ENCODE measurements at regions not wholly inside any gene's neighbourhood (a gene's known extent, or its start where the extent isn't known, plus 50 kb on each side); places are given as distances from the start of the nearest gene placed in this dataset.

DNA sequence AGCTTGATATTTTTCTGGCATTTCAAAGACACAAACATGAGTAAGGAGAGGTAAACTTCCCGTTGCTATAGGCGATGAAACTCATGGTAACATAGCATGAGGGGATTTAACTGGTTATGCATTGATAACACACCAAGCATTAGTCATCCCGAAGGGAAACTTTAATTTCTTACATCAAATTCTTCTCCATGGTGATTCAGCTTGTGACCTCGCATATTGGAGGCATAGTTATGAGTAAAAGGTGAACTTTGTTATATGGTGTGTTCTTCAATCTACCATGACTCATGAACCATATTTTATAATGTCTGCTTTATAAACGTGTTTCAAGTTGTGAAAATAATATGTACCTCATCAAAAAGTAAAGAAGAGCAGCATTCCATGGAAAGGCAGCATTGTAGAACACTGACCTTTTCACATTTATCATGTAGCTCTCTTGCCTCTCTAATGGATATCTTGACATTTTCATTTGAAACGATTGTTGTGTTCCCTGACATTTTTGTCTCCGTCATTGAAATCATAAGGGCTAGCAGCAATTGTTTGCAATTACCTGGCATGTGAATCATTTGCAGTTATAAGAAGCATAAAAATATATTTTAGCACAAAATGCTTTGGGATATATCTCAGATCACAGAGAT, 491.8 kb downstream of the ANXA1 start:
- intact Hi-C loops (cut with DNase I; ENCODE audit: low total_unique reads): no loop called here
- no peak for TF ChIP-seq POLR2A (IDR thresholded peaks at IDR 0.05)
- TF ChIP-seq, protein P1, sequence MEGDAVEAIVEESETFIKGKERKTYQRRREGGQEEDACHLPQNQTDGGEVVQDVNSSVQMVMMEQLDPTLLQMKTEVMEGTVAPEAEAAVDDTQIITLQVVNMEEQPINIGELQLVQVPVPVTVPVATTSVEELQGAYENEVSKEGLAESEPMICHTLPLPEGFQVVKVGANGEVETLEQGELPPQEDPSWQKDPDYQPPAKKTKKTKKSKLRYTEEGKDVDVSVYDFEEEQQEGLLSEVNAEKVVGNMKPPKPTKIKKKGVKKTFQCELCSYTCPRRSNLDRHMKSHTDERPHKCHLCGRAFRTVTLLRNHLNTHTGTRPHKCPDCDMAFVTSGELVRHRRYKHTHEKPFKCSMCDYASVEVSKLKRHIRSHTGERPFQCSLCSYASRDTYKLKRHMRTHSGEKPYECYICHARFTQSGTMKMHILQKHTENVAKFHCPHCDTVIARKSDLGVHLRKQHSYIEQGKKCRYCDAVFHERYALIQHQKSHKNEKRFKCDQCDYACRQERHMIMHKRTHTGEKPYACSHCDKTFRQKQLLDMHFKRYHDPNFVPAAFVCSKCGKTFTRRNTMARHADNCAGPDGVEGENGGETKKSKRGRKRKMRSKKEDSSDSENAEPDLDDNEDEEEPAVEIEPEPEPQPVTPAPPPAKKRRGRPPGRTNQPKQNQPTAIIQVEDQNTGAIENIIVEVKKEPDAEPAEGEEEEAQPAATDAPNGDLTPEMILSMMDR (IDR thresholded peaks at IDR 0.05): no peak
- WGBS, 2 donors: 73 to 77% methylated on average over 7 of the region's 7 CpGs
- no peak for DNase-seq
- Histone ChIP-seq H3K27me3 (no peaks in the 10 kb centered on the region), H3K9me3 (no peaks in the 10 kb centered on the region), H3K4me1 (no peaks in the 10 kb centered on the region), H3K4me3 (no peak overlapping the region), H3K27ac (no peak overlapping the region), H3K36me3 (ENCODE audit: low read depth, missing control alignments) (no peaks in the 10 kb centered on the region)

- DNase-seq: no peak
- Histone ChIP-seq H3K27ac (no peak overlapping the region), H3K9me3 (no peaks in the 10 kb centered on the region), H3K4me3 (no peak overlapping the region), H3K4me1 (no peaks in the 10 kb centered on the region), H3K36me3 (ENCODE audit: low read depth, missing control alignments) (no peaks in the 10 kb centered on the region), H3K27me3 (no peaks in the 10 kb centered on the region)
- intact Hi-C loops (cut with DNase I; ENCODE audit: low total_unique reads): no loop called here
- TF ChIP-seq POLR2A (IDR thresholded peaks at IDR 0.05): no peak
- TF ChIP-seq, protein P1 (IDR thresholded peaks at IDR 0.05): no peak
- WGBS, 2 donors: 91 to 98% methylated on average over 13 of the region's 13 CpGs
These were observed 495.9 kb downstream of the ANXA1 start for GRCh38 chr9:73647560-73647959.

- Histone ChIP-seq H3K27me3 (no peaks in the 10 kb centered on the region), H3K4me1 (no peaks in the 10 kb centered on the region), H3K4me3 (no peak overlapping the region), H3K36me3 (ENCODE audit: low read depth, missing control alignments) (no peaks in the 10 kb centered on the region), H3K9me3 (no peaks in the 10 kb centered on the region), H3K27ac (no peak overlapping the region)
- intact Hi-C loops (cut with DNase I; ENCODE audit: low total_unique reads): no loop called here
- WGBS, 2 donors: 92 to 95% methylated on average over 10 of the region's 10 CpGs
- TF ChIP-seq POLR2A (IDR thresholded peaks at IDR 0.05): no peak
- TF ChIP-seq, protein P1 (IDR thresholded peaks at IDR 0.05): no peak
- DNase-seq: no peak
These were observed 497.9 kb downstream of the ANXA1 start for GRCh38 chr9:73649552-73649951.

DNA sequence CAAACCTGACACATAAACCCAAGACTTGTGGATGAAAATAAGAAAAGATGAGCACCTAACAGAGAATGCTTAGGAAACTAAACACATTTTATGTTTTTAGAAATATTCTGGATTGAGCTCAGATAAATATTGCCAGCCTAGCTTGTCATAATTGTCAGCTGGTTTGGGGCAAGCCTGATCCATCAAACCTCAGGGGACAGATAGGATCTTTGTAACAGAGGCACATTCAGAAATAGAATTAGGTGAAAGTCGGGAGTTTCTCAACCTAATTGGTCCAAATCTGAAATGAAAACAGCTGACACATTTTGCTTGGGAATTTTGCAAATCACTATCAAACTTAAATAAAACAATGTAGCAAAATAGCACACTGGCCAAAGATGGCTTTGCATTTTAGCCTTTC, 503.7 kb downstream of the ANXA1 start:
- intact Hi-C loops (cut with DNase I; ENCODE audit: low total_unique reads): no loop called here
- WGBS, 2 donors: 59 to 67% methylated on average over 1 of the region's 1 CpG
- TF ChIP-seq, protein P1 (IDR thresholded peaks at IDR 0.05): no peak
- no peak for TF ChIP-seq POLR2A (IDR thresholded peaks at IDR 0.05)
- H3K36me3 ChIP-seq (ENCODE audit: low read depth, missing control alignments): no peaks in the 10 kb centered on the region
- peak; percentile 43 for DNase-seq
- peaks cover 4% of the 10 kb centered on the region for H3K4me1 ChIP-seq
- H3K27me3 ChIP-seq: no peaks in the 10 kb centered on the region
- H3K4me3 ChIP-seq: no peak overlapping the region
- H3K9me3 ChIP-seq: no peaks in the 10 kb centered on the region
- peak overlapping the region; percentile 36 to 55 for H3K27ac ChIP-seq

GRCh38 chr9:73655831-73656230, 504.2 kb downstream of the ANXA1 start:
- H3K4me1 ChIP-seq: peaks cover 4% of the 10 kb centered on the region
- no peak overlapping the region for H3K4me3 ChIP-seq
- no peaks in the 10 kb centered on the region for H3K9me3 ChIP-seq
- no peak for TF ChIP-seq POLR2A (IDR thresholded peaks at IDR 0.05)
- TF ChIP-seq, protein P1 (IDR thresholded peaks at IDR 0.05): no peak
- 47 to 73% methylated on average over 2 of the region's 2 CpGs for WGBS, 2 donors
- H3K27ac ChIP-seq: peak overlapping the region in 1 of 2 donors; percentile 55
- DNase-seq: no peak
- no peaks in the 10 kb centered on the region for H3K36me3 ChIP-seq (ENCODE audit: low read depth, missing control alignments)
- intact Hi-C loops (cut with DNase I; ENCODE audit: low total_unique reads): no loop called here
- no peaks in the 10 kb centered on the region for H3K27me3 ChIP-seq

All from testis (tissue), 2 donors.